ENCODE measurements at regions not wholly inside any gene's neighbourhood (a gene's known extent, or its start where the extent isn't known, plus 50 kb on each side); places are given as distances from the start of the nearest gene placed in this dataset.

DNA sequence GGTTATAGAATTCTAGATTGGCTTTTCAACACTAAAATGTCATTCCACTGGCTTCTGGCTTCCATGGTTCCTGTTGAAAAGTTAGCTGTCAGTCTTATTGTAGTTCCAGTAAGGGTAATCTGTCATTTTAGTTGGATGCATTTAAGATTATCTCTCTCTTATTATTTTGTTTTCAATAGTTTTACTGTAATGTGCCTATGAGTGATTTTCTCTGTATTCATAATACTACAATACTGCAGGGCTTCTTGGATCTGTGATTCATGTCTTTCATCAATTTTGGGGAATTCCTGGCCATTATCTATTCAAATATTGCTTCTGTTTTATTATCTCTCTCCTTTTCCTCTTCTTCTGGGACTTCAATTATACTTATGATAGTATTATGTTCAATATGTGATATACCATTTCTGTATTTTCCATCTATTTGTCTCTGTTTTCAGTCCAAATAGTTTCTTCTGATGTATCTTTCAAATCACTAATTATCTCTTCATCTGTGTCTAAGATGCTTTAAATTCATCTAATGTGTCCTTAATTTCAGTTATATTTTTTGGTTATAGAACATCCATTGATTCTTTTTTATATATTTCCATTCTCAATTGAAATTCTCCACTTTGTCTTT is 101.5 kb downstream of the KCTD15 start:
- no peak overlapping the region for H3K4me3 ChIP-seq
- H2AFZ ChIP-seq (replicated peaks): no peak overlapping the region
- Mint-ChIP-seq H3K9me3 (peaks cover 26% of the 10 kb centered on the region), H3K27me3 (ENCODE audit: insufficient read depth, low read depth) (peaks cover 14% of the 10 kb centered on the region), H3K36me3 (no peaks in the 10 kb centered on the region), H3K27ac (no peak overlapping the region), H3K4me1 (peaks cover 3% of the 10 kb centered on the region), H3K4me3 (no peak overlapping the region)
- no peaks in the 10 kb centered on the region for H3K4me1 ChIP-seq
- TF ChIP-seq, protein P1, sequence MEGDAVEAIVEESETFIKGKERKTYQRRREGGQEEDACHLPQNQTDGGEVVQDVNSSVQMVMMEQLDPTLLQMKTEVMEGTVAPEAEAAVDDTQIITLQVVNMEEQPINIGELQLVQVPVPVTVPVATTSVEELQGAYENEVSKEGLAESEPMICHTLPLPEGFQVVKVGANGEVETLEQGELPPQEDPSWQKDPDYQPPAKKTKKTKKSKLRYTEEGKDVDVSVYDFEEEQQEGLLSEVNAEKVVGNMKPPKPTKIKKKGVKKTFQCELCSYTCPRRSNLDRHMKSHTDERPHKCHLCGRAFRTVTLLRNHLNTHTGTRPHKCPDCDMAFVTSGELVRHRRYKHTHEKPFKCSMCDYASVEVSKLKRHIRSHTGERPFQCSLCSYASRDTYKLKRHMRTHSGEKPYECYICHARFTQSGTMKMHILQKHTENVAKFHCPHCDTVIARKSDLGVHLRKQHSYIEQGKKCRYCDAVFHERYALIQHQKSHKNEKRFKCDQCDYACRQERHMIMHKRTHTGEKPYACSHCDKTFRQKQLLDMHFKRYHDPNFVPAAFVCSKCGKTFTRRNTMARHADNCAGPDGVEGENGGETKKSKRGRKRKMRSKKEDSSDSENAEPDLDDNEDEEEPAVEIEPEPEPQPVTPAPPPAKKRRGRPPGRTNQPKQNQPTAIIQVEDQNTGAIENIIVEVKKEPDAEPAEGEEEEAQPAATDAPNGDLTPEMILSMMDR (IDR thresholded peaks at IDR 0.05): no peak
- no peak for TF ChIP-seq EZH2 (IDR thresholded peaks at IDR 0.05)
- TF ChIP-seq EZH2phosphoT487 (IDR thresholded peaks at IDR 0.05): no peak
- no peak overlapping the region for H3K9ac ChIP-seq
- no peaks in the 10 kb centered on the region for H3K27me3 ChIP-seq
- no peaks in the 10 kb centered on the region for H3F3A ChIP-seq (ENCODE audit: low read depth)
- no peaks in the 10 kb centered on the region for H3K79me2 ChIP-seq (ENCODE audit: low read depth)
- H4K20me1 ChIP-seq (ENCODE audit: low read depth): no peaks in the 10 kb centered on the region
- H3K36me3 ChIP-seq: no peaks in the 10 kb centered on the region
- no peak overlapping the region for H3K4me2 ChIP-seq
- no peak overlapping the region for H3K27ac ChIP-seq
- H3K9me3 ChIP-seq (ENCODE audit: low read depth): peaks cover 11% of the 10 kb centered on the region
- no peak for DNase-seq (ENCODE audit: low spot score)

DNA sequence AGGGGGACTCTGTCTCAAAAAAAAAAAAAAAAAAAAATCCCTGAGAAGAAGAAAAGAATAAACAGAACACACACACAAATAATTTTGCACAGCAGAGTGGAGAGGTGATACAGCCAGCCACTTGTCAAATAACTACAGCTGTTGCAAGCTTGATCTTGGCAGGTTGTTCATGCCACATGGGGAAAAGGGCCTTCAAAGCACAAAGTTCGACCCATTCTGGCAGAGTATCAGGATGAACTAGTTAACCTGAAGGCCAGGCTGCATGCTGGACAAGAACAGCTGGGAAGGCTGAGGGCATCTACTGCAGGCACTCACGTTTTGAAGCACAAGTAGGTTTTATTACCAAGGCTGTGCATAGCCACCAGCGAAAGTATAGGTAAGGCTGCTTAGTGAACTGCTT is 104.1 kb downstream of the KCTD15 start:
- H3K4me3 ChIP-seq: no peak overlapping the region
- no peaks in the 10 kb centered on the region for H3K36me3 Mint-ChIP-seq
- H3K27me3 Mint-ChIP-seq (ENCODE audit: insufficient read depth, low read depth): peaks cover 13% of the 10 kb centered on the region
- no peak for DNase-seq (ENCODE audit: low spot score)
- no peaks in the 10 kb centered on the region for H3K79me2 ChIP-seq (ENCODE audit: low read depth)
- no peak overlapping the region for H3K4me2 ChIP-seq
- peaks cover 22% of the 10 kb centered on the region for H3K4me1 ChIP-seq
- H3K9me3 ChIP-seq (ENCODE audit: low read depth): peaks cover 11% of the 10 kb centered on the region
- TF ChIP-seq, protein P1 (IDR thresholded peaks at IDR 0.05): no peak
- TF ChIP-seq EZH2phosphoT487 (IDR thresholded peaks at IDR 0.05): no peak
- no peak for TF ChIP-seq EZH2 (IDR thresholded peaks at IDR 0.05)
- peaks cover 22% of the 10 kb centered on the region for H3K4me1 Mint-ChIP-seq
- H2AFZ ChIP-seq (replicated peaks): no peak overlapping the region
- H3K9ac ChIP-seq: no peak overlapping the region
- no peak overlapping the region for H3K27ac Mint-ChIP-seq
- peaks cover 22% of the 10 kb centered on the region for H3K27me3 ChIP-seq
- H3K9me3 Mint-ChIP-seq: peaks cover 26% of the 10 kb centered on the region
- H3F3A ChIP-seq (ENCODE audit: low read depth): peaks cover 21% of the 10 kb centered on the region
- H4K20me1 ChIP-seq (ENCODE audit: low read depth): no peaks in the 10 kb centered on the region
- H3K4me3 Mint-ChIP-seq: no peak overlapping the region
- no peaks in the 10 kb centered on the region for H3K36me3 ChIP-seq
- H3K27ac ChIP-seq: no peak overlapping the region

DNA sequence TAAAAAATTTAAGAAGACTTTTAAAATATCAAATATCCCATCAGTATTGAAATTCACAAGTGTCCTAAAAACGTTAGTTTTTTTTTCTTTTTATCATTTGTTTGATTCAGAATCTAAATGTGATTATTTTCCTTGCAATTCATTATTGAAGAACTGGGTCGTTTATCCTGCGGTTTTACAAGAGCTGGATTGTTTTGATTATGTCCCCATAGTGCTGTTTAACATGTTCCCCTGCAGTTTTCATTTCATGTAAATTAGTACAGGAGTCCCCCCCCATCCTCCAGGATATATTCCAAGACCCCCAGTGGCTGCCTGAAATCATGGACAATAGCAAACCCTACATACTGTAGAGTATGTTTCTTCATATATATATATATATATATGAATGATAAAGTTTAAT is 105.7 kb downstream of the KCTD15 start:
- peaks cover 26% of the 10 kb centered on the region for H3K4me1 Mint-ChIP-seq
- Histone ChIP-seq H3K9me3 (ENCODE audit: low read depth) (peaks cover 11% of the 10 kb centered on the region), H3F3A (ENCODE audit: low read depth) (peaks cover 34% of the 10 kb centered on the region), H3K9ac (no peak overlapping the region), H3K4me2 (no peak overlapping the region), H3K27me3 (peaks cover 38% of the 10 kb centered on the region), H4K20me1 (ENCODE audit: low read depth) (no peaks in the 10 kb centered on the region), H3K79me2 (ENCODE audit: low read depth) (no peaks in the 10 kb centered on the region), H2AFZ (replicated peaks) (no peak overlapping the region), H3K27ac (no peak overlapping the region), H3K4me1 (peaks cover 22% of the 10 kb centered on the region), H3K36me3 (no peaks in the 10 kb centered on the region), H3K4me3 (no peak overlapping the region)
- H3K27ac Mint-ChIP-seq: no peak overlapping the region
- TF ChIP-seq, protein P1 (IDR thresholded peaks at IDR 0.05): no peak
- no peak for TF ChIP-seq EZH2phosphoT487 (IDR thresholded peaks at IDR 0.05)
- TF ChIP-seq EZH2 (IDR thresholded peaks at IDR 0.05): no peak
- peaks cover 23% of the 10 kb centered on the region for H3K9me3 Mint-ChIP-seq
- DNase-seq (ENCODE audit: low spot score): no peak
- no peak overlapping the region for H3K4me3 Mint-ChIP-seq
- H3K27me3 Mint-ChIP-seq (ENCODE audit: insufficient read depth, low read depth): peaks cover 15% of the 10 kb centered on the region
- H3K36me3 Mint-ChIP-seq: no peaks in the 10 kb centered on the region
